GM12892 (cell line): ENCODE measurements at regions not wholly inside any gene's neighbourhood (a gene's known extent, or its start where the extent isn't known, plus 50 kb on each side); places are given as distances from the start of the nearest gene placed in this dataset.

Experiments used
- POLR2A ChIP-seq: IDR thresholded peaks from 2 replicates; pipeline ENCODE4 v1.6.1; 2011; ENCODE audit warnings: low read depth, low read length, control low read depth
- POLR2AphosphoS5 ChIP-seq: IDR thresholded peaks from 2 replicates; pipeline ENCODE4 v1.6.1; 2011; ENCODE audit warnings: low read depth, low read length, control low read depth
- TAF1 ChIP-seq: IDR thresholded peaks from 2 replicates; pipeline ENCODE4 v1.6.1; 2011; ENCODE audit warnings: low read depth, mild to moderate bottlenecking, control low read depth, low read length, borderline replicate concordance

GRCh38 chr4:129748991-129749390, 653.0 kb downstream of the C4orf33 start:
- TF ChIP-seq POLR2A: no peak
- TF ChIP-seq POLR2AphosphoS5: no peak
- TF ChIP-seq TAF1: no peak
